ENCODE measurements at regions not wholly inside any gene's neighbourhood (a gene's known extent, or its start where the extent isn't known, plus 50 kb on each side); places are given as distances from the start of the nearest gene placed in this dataset.

DNA sequence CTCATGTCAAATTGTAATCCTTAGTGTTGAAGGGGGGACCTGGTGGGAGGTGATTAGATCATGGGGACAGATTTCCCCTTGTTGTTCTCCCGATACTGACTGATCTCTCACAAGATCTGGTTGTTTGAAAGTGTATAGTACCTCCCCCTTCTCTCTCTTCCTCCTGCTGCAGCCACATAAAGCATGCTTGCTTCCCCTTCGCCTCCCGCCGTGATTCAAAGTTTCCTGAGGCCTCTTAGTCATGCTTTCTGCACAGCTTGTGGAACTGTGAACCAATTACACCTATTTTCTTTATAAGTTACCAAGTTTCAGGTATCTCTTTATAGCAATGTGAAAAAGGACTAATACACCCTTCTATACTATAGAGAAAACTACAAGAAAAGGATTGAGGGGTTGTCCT, 1170.5 kb upstream of the AGA start:
- TF ChIP-seq, protein P1, sequence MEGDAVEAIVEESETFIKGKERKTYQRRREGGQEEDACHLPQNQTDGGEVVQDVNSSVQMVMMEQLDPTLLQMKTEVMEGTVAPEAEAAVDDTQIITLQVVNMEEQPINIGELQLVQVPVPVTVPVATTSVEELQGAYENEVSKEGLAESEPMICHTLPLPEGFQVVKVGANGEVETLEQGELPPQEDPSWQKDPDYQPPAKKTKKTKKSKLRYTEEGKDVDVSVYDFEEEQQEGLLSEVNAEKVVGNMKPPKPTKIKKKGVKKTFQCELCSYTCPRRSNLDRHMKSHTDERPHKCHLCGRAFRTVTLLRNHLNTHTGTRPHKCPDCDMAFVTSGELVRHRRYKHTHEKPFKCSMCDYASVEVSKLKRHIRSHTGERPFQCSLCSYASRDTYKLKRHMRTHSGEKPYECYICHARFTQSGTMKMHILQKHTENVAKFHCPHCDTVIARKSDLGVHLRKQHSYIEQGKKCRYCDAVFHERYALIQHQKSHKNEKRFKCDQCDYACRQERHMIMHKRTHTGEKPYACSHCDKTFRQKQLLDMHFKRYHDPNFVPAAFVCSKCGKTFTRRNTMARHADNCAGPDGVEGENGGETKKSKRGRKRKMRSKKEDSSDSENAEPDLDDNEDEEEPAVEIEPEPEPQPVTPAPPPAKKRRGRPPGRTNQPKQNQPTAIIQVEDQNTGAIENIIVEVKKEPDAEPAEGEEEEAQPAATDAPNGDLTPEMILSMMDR (conservative IDR thresholded peaks at IDR 0.05), result no peak
- TF ChIP-seq ZFX (IDR thresholded peaks at IDR 0.05), result no peak

Measured in C4-2B (cell line).